SKM-1 (cell line): ENCODE measurements at regions not wholly inside any gene's neighbourhood (a gene's known extent, or its start where the extent isn't known, plus 50 kb on each side); places are given as distances from the start of the nearest gene placed in this dataset.
"Not testable (repeated sequence)": the region's sequence is repeated elsewhere in the genome, so short reads cannot be mapped to it uniquely, and the experiment has no call there.

ENCODE experiments used
- DNase-seq: peaks from one replicate; lab custom pipeline; 2025; ENCODE audit not compliant: unreplicated experiment; lab: John Stamatoyannopoulos, UW

DNA sequence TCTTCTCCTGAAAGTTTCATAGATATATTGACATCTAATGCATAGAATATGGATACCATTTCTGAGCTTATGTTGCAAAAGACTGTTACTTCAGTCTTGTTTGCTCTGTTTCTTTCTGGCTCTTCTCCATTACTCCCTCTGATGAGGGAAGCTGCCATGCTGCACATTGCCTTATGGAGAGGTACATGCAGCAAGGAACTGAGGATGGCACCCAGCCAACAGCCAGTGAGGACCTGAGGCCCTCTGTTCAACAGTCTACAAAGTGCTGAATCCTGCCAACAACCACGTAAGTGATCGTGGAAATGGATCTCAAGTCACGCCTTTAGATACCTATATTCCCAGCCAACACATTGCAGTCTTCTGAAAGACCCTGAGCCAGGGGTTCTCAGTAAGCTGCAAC, 66.6 kb upstream of the ADAMTS5 start:
- no peak for DNase-seq

DNA sequence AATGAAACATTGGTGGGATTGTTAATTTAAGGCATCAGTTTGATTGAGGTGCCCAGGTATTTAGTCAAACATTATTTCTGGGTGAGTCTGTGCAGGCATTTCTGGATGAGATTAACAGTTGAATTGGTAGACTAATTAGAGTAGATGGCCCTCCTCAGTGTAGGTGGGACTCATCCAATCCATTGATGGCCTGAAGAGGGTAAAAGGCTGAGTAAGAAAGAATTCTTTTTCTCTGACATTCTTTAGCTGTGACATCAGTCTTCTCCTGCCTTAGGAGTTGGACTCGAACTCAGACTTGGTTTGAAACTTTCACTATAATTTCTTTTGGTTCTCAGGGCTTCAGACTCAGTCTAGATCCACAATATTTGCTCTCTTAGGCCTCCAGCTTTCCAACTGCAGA, 59.6 kb upstream of the ADAMTS5 start:
- no peak for DNase-seq

DNA sequence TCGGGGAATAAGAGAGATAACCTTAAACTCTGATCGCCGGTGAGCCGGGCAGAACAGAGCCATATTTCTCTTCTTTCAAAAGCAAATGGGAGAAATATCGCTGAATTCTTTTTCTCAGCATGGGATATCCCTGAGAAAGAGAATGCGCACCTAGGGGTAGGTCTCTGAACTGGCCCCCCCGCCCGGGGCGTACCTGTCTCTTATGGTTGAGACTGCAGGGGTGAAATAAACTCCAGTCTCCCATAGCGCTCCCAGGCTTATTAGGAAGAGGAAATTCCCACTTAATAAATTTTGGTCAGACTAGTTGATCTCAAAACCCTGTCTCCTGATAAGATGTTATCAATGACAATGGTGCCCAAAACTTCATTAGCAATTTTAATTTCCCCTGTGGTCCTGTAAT, 58.8 kb upstream of the ADAMTS5 start:
- not testable (repeated sequence) for DNase-seq

DNA sequence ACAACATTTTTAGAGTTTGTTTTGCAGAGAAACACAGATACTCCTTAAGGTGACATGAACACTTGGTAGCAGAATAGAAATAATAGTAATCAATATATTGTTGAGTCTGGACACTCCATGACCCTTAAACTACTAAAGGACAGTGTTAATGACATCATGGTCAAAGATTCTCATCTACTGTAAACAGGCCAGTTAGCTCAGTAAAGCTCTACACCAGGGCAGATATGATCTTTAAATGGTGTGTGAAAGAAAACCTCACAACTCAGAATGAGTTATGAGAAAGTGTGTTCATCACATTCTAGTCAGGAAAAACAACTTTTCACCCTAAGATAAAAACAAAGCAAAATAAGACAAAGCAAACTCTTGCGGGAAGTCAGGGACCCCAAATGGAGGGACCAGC, 58.1 kb upstream of the ADAMTS5 start:
- DNase-seq = no peak

DNA sequence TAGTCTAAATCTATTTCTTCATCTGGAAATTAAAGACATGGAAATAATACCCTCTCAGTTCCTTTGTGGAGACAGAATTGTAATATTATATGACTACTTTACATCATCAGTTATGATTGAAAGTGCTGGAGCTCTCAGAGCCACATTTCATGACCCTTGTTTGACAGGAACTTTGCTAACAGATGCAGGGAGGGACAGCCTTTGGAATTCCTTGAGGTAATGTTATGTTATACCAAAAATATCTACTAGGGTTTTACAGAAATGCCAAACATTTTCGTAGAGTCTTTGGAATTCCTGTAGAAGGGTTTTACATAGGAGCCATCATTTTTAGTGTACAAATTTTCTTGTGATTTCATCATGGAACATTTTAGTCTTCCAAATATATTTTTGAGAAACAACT, 57.4 kb upstream of the ADAMTS5 start:
- no peak for DNase-seq

DNA sequence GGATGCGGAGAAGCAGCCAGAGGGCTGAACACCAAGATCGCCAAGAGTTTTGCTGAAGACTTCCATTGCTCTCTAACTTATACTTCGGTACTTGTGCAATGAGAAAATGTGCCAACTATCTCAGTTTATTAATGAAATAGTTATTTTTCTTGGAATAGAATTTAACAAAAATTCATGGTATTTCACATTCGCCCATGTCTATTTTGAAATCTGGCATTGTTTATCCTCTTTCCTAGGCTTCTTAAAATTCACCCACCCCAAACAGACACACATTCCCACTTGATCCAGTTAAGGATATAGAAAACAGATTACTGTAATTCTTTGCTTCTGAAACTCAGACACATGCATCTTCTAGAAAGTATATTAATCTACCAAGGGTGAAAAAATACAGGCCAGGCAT, 56.3 kb upstream of the ADAMTS5 start:
- DNase-seq = no peak

DNA sequence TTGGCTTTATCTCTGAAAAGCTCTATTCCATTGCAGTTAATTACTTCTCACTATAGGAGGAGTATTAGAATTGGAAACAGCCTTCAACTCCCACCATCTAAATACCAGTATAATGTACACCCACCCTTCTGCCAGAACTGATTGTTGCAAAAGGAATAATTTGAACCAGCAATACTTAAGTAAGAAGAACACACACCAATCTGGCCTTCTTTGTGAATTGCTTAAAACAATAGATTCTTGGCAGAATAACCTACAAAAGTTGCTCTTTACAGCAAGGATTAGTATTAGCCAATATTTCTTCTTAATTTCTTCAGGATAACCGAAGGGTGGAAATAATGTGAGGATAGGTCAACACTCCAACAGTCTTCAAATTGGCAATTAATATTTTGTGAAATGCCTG, 54.9 kb upstream of the ADAMTS5 start:
- no peak for DNase-seq

DNA sequence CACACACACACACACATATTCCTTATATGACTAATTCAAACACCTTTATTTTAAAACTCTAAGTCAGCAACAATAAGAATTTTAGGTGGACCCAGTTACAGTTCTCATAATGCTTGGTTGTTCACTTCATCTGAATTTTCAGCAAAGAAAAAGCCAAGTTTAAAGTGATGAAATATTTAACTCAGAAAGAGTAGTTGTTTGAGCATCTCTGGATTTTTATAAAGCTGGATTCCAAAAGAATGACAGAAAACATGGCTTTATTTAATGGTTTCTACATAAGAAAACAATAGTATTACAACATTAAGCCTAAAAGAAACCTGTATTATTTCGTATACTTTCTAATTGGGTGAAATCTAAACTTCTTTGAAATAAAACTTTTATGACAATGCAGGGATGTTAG, 54.2 kb upstream of the ADAMTS5 start:
- no peak for DNase-seq

DNA sequence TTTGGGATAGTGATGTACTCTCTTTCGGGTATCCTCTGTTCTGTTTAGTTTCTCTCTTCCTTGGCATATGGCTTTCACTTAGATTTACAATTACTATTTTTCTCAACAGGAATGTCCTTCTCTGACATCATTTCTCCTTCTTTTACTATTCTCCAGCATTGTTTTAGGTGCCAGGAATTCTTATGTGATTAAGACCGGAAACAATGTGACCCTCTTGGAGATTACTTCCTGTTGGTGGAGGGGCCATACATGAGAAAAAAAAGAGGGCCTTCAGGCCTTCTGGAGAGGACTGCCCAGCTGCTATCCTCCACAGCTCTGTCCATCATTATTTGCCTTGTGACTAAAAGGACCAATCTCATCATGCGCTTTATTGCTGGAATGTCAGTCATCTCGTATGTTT, 50.4 kb upstream of the ADAMTS5 start:
- no peak for DNase-seq
